Mammary epithelial cell (primary cell): ENCODE measurements at regions not wholly inside any gene's neighbourhood (a gene's known extent, or its start where the extent isn't known, plus 50 kb on each side); places are given as distances from the start of the nearest gene placed in this dataset.

ENCODE experiments used
- EZH2 ChIP-seq: IDR thresholded peaks from 2 replicates; pipeline ENCODE4 v1.6.1; 2012; ENCODE audit warnings: low read length, inconsistent platforms, borderline replicate concordance
- TF ChIP-seq, protein P1 (sequence below), 2 donors: IDR thresholded peaks in 1 of 2; conservative IDR thresholded peaks in 1 of 2; 2 replicates each; pipeline ENCODE4 v1.5.1; 2011 to 2012; ENCODE audit warnings: inconsistent platforms in 2 of 2, low read length in 2 of 2, mild to moderate bottlenecking in 2 of 2, control low read depth in 1 of 2, low read depth in 1 of 2; ENCODE audit not compliant: insufficient read depth in 1 of 2; ENCODE audit errors: extremely low read depth in 1 of 2

DNA sequence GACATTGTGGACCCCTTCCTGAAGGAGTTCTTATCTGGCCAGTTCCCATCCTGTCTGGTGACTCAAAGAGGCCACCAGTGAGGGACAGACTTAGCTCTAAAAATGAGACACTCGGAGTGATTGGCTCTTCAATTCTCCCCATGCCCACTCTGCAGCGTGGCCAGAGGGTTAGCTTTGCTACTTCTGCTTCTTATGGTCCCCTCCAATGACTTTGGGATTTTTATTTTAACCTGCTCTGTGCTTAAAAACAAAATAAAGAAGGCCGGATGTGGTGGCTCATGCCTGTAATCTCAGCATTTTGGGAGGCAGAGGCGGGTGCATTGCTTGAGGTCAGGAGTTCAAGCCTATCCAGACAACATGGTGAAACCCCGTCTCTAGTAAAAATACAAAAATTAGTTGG is 573.0 kb upstream of the AUTS2 start:
- TF ChIP-seq, protein P1, sequence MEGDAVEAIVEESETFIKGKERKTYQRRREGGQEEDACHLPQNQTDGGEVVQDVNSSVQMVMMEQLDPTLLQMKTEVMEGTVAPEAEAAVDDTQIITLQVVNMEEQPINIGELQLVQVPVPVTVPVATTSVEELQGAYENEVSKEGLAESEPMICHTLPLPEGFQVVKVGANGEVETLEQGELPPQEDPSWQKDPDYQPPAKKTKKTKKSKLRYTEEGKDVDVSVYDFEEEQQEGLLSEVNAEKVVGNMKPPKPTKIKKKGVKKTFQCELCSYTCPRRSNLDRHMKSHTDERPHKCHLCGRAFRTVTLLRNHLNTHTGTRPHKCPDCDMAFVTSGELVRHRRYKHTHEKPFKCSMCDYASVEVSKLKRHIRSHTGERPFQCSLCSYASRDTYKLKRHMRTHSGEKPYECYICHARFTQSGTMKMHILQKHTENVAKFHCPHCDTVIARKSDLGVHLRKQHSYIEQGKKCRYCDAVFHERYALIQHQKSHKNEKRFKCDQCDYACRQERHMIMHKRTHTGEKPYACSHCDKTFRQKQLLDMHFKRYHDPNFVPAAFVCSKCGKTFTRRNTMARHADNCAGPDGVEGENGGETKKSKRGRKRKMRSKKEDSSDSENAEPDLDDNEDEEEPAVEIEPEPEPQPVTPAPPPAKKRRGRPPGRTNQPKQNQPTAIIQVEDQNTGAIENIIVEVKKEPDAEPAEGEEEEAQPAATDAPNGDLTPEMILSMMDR (conservative IDR thresholded peaks at IDR 0.05 in 1 of 2, IDR thresholded peaks at IDR 0.05 in 1 of 2; ENCODE audit: extremely low read depth in 1 of 2, insufficient read depth in 1 of 2, low read depth in 1 of 2, low read length in 2 of 2): no peak
- no peak for TF ChIP-seq EZH2
